ENCODE measurements at regions not wholly inside any gene's neighbourhood (a gene's known extent, or its start where the extent isn't known, plus 50 kb on each side); places are given as distances from the start of the nearest gene placed in this dataset.

- no peak for DNase-seq (ENCODE audit: extremely low spot score)
- ChIA-PET CTCF (no interaction called here), POLR2A (no interaction called here)
- TF ChIP-seq TARDBP (IDR thresholded peaks at IDR 0.05) (no peak), ZNF384 (IDR thresholded peaks at IDR 0.05) (no peak), HDGF (IDR thresholded peaks at IDR 0.05; ENCODE audit: borderline replicate concordance) (no peak), FOXA1 (IDR thresholded peaks at IDR 0.05) (no peak), L3MBTL2 (conservative IDR thresholded peaks at IDR 0.05) (no peak), ELF4 (IDR thresholded peaks at IDR 0.05) (no peak), FOXM1 (IDR thresholded peaks at IDR 0.05; ENCODE audit: borderline replicate concordance) (no peak), FOXK2 (IDR thresholded peaks at IDR 0.05) (no peak), NFRKB (IDR thresholded peaks at IDR 0.05) (no peak), LEF1 (IDR thresholded peaks at IDR 0.05; ENCODE audit: borderline replicate concordance) (no peak), PKNOX1 (IDR thresholded peaks at IDR 0.05) (no peak), BHLHE40 (IDR thresholded peaks at IDR 0.05; ENCODE audit: borderline replicate concordance) (no peak), SP1 (IDR thresholded peaks at IDR 0.05) (no peak), SUZ12 (IDR thresholded peaks at IDR 0.05) (no peak), ARNT (IDR thresholded peaks at IDR 0.05) (no peak), CTBP1 (IDR thresholded peaks at IDR 0.05; ENCODE audit: borderline replicate concordance) (no peak)
Observed at GRCh38 chr13:18959996-18960395, 221.6 kb downstream of the TUBA3C start.

- CTCF ChIA-PET = no interaction called here
- TF ChIP-seq NFRKB (IDR thresholded peaks at IDR 0.05) (no peak), LEF1 (IDR thresholded peaks at IDR 0.05; ENCODE audit: borderline replicate concordance) (no peak), SUZ12 (IDR thresholded peaks at IDR 0.05) (no peak), ELF4 (IDR thresholded peaks at IDR 0.05) (no peak), ARNT (IDR thresholded peaks at IDR 0.05) (no peak), PKNOX1 (IDR thresholded peaks at IDR 0.05) (no peak), L3MBTL2 (conservative IDR thresholded peaks at IDR 0.05) (no peak), FOXM1 (IDR thresholded peaks at IDR 0.05; ENCODE audit: borderline replicate concordance) (no peak), CTBP1 (IDR thresholded peaks at IDR 0.05; ENCODE audit: borderline replicate concordance) (no peak)
- no peak for DNase-seq (ENCODE audit: extremely low spot score)
- POLR2A ChIA-PET = no interaction called here
Observed at GRCh38 chr13:18959229-18959628, 222.4 kb downstream of the TUBA3C start.

GRCh38 chr13:18956473-18957078 lies 225.0 kb downstream of the TUBA3C start:
- no peak for DNase-seq (ENCODE audit: extremely low spot score)
- TF ChIP-seq FOXA1 (IDR thresholded peaks at IDR 0.05) (no peak), LEF1 (IDR thresholded peaks at IDR 0.05; ENCODE audit: borderline replicate concordance) (no peak), ARNT (IDR thresholded peaks at IDR 0.05) (no peak), ZNF384 (IDR thresholded peaks at IDR 0.05) (no peak), TARDBP (IDR thresholded peaks at IDR 0.05) (no peak), FOXK2 (IDR thresholded peaks at IDR 0.05) (no peak), PKNOX1 (IDR thresholded peaks at IDR 0.05) (no peak), SUZ12 (IDR thresholded peaks at IDR 0.05) (no peak), NFRKB (IDR thresholded peaks at IDR 0.05) (no peak), CTBP1 (IDR thresholded peaks at IDR 0.05; ENCODE audit: borderline replicate concordance) (no peak), SP1 (IDR thresholded peaks at IDR 0.05) (no peak), HDGF (IDR thresholded peaks at IDR 0.05; ENCODE audit: borderline replicate concordance) (no peak), ELF4 (IDR thresholded peaks at IDR 0.05) (no peak), BHLHE40 (IDR thresholded peaks at IDR 0.05; ENCODE audit: borderline replicate concordance) (no peak), L3MBTL2 (conservative IDR thresholded peaks at IDR 0.05) (no peak), FOXM1 (IDR thresholded peaks at IDR 0.05; ENCODE audit: borderline replicate concordance) (no peak)
- ChIA-PET POLR2A (no interaction called here), CTCF (no interaction called here)

DNA sequence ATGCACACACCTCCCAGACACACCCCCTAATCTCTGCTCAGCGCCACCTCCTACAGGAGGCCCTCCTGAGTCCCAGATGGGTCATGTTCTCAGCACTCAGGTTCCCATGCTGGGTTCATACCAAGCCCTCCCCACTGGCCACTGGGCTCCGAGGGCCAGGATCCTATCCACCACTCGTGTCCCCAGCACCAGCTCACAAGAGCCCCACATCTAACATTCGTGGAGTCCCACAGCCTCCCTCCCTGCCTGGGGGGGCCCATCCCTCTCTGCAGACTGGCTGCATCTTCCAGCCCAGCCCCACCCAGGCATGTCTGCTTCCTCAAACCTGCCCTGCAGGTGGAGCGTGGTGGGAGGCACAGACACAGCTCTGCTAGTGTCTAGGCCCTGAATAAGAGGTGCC lies 227.4 kb downstream of the TUBA3C start:
- ChIA-PET CTCF (no interaction called here), POLR2A (no interaction called here)
- no peak for DNase-seq (ENCODE audit: extremely low spot score)
- TF ChIP-seq NFRKB (IDR thresholded peaks at IDR 0.05) = no peak
- TF ChIP-seq ARNT (IDR thresholded peaks at IDR 0.05) = no peak
- TF ChIP-seq TARDBP (IDR thresholded peaks at IDR 0.05) = no peak
- no peak for TF ChIP-seq PKNOX1 (IDR thresholded peaks at IDR 0.05)
- no peak for TF ChIP-seq CTBP1 (IDR thresholded peaks at IDR 0.05; ENCODE audit: borderline replicate concordance)
- TF ChIP-seq FOXK2 (IDR thresholded peaks at IDR 0.05) = no peak
- TF ChIP-seq BHLHE40 (IDR thresholded peaks at IDR 0.05; ENCODE audit: borderline replicate concordance) = no peak
- TF ChIP-seq HDGF (IDR thresholded peaks at IDR 0.05; ENCODE audit: borderline replicate concordance) = no peak
- no peak for TF ChIP-seq FOXA1 (IDR thresholded peaks at IDR 0.05)
- no peak for TF ChIP-seq SP1 (IDR thresholded peaks at IDR 0.05)
- no peak for TF ChIP-seq ZNF384 (IDR thresholded peaks at IDR 0.05)
- no peak for TF ChIP-seq LEF1 (IDR thresholded peaks at IDR 0.05; ENCODE audit: borderline replicate concordance)
- TF ChIP-seq FOXM1 (IDR thresholded peaks at IDR 0.05; ENCODE audit: borderline replicate concordance) = no peak
- no peak for TF ChIP-seq L3MBTL2 (conservative IDR thresholded peaks at IDR 0.05)
- no peak for TF ChIP-seq SUZ12 (IDR thresholded peaks at IDR 0.05)
- TF ChIP-seq ELF4 (IDR thresholded peaks at IDR 0.05) = no peak

- DNase-seq (ENCODE audit: extremely low spot score) = no peak
- POLR2A ChIA-PET = no interaction called here
- TF ChIP-seq ZNF384 (IDR thresholded peaks at IDR 0.05) (no peak), ARNT (IDR thresholded peaks at IDR 0.05) (no peak), NFRKB (IDR thresholded peaks at IDR 0.05) (no peak), TARDBP (IDR thresholded peaks at IDR 0.05) (no peak), FOXM1 (IDR thresholded peaks at IDR 0.05; ENCODE audit: borderline replicate concordance) (no peak), BHLHE40 (IDR thresholded peaks at IDR 0.05; ENCODE audit: borderline replicate concordance) (no peak), SUZ12 (IDR thresholded peaks at IDR 0.05) (no peak), CTBP1 (IDR thresholded peaks at IDR 0.05; ENCODE audit: borderline replicate concordance) (no peak)
- CTCF ChIA-PET = no interaction called here
Observed at GRCh38 chr13:18953139-18953930, 228.3 kb downstream of the TUBA3C start.

All from HEK293T (cell line).